ENCODE measurements at regions not wholly inside any gene's neighbourhood (a gene's known extent, or its start where the extent isn't known, plus 50 kb on each side); places are given as distances from the start of the nearest gene placed in this dataset.

GRCh38 chr10:113447278-113447677 is 105.6 kb upstream of the HABP2 start:
- WGBS (ENCODE audit: insufficient coverage) = no CpG with 5 or more reads among the region's 1 CpG

DNA sequence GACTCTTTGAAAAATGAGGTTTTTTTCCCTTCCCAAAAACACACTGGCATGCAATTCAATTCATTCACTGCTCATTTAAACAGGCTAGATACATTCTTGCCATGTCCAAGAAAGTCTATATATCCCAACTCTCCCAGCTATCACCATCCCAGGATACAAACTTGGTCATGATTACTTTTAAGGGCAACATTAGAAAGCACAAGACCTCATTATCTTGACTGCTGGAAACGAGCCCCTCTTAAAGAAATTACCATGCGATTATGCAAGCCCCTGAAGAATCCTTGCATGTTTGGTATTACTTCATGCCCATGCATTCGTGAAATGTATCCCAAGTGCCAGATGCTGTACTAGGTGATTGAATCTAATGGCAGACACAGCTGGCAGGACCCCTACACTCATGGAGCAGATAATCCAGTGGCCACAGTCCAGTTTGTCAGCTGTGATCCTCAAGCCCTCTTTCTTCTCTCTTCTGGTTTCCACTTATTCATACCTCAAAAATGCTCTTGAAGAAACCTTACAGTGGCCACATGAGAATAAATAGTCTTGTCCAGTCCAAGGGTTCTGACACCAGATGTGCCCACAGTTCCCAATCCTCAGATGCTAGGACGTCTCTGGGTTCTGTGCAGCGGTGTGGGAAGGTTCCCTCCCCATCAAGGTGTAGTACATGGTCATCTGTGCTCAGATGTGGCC is 103.7 kb upstream of the HABP2 start:
- no peak for DNase-seq
- 100% methylated on average over 5 of the region's 5 CpGs for WGBS (ENCODE audit: insufficient coverage)
- Histone ChIP-seq H3K27me3 (replicated peaks in 2 of 5; ENCODE audit: control insufficient read depth in 4 of 5, insufficient read depth in 5 of 5, low read length in 4 of 5) (peaks cover 0 to 6% (median 0%) of the 10 kb centered on the region in 5 experiments), H3K4me3 (ENCODE audit: control insufficient read depth in 1 of 7, extremely low read depth in 1 of 7, insufficient read depth in 4 of 7, low read depth in 2 of 7, low read length in 6 of 7) (no peak overlapping the region), H3K36me3 (ENCODE audit: control insufficient read depth in 4 of 4, insufficient read depth in 4 of 4, low read length in 3 of 4) (no peaks in the 10 kb centered on the region), H3K9me3 (ENCODE audit: control extremely low read depth in 1 of 5, control insufficient read depth in 4 of 5, insufficient read depth in 2 of 5, low read depth in 1 of 5, low read length in 4 of 5) (no peaks in the 10 kb centered on the region), H3K4me1 (ENCODE audit: control extremely low read depth in 1 of 4, control insufficient read depth in 4 of 4, insufficient read depth in 4 of 4, low read length in 3 of 4) (no peaks in the 10 kb centered on the region), H3K27ac (ENCODE audit: insufficient read depth in 1 of 2, low read depth in 1 of 2, low read length in 2 of 2, poor library complexity in 1 of 2, severe bottlenecking in 2 of 2) (no peak overlapping the region)
- ChIA-PET POLR2A (no interaction called here), CTCF (no interaction called here)

More at GRCh38 chr10:113447278-113447677, 105.6 kb upstream of the HABP2 start:
- no peaks in the 10 kb centered on the region for H3K4me1 ChIP-seq (ENCODE audit: control extremely low read depth in 1 of 4, control insufficient read depth in 4 of 4, insufficient read depth in 4 of 4, low read length in 3 of 4)
- H3K27me3 ChIP-seq (replicated peaks in 2 of 5; ENCODE audit: control insufficient read depth in 4 of 5, insufficient read depth in 5 of 5, low read length in 4 of 5) = peaks cover 0 to 6% (median 0%) of the 10 kb centered on the region in 5 experiments
- no peak overlapping the region for H3K4me3 ChIP-seq (ENCODE audit: control insufficient read depth in 1 of 7, extremely low read depth in 1 of 7, insufficient read depth in 4 of 7, low read depth in 2 of 7, low read length in 6 of 7)
- CTCF ChIA-PET = interaction anchor here (0.8 kb wide), 1 partner anchor 11 kb away, joined by 5 read pairs; no protein-coding TSS in a partner anchor
- DNase-seq = no peak
- H3K36me3 ChIP-seq (ENCODE audit: control insufficient read depth in 4 of 4, insufficient read depth in 4 of 4, low read length in 3 of 4) = no peaks in the 10 kb centered on the region
- no peak overlapping the region for H3K27ac ChIP-seq (ENCODE audit: insufficient read depth in 1 of 2, low read depth in 1 of 2, low read length in 2 of 2, poor library complexity in 1 of 2, severe bottlenecking in 2 of 2)
- POLR2A ChIA-PET = no interaction called here
- no peaks in the 10 kb centered on the region for H3K9me3 ChIP-seq (ENCODE audit: control extremely low read depth in 1 of 5, control insufficient read depth in 4 of 5, insufficient read depth in 2 of 5, low read depth in 1 of 5, low read length in 4 of 5)

DNA sequence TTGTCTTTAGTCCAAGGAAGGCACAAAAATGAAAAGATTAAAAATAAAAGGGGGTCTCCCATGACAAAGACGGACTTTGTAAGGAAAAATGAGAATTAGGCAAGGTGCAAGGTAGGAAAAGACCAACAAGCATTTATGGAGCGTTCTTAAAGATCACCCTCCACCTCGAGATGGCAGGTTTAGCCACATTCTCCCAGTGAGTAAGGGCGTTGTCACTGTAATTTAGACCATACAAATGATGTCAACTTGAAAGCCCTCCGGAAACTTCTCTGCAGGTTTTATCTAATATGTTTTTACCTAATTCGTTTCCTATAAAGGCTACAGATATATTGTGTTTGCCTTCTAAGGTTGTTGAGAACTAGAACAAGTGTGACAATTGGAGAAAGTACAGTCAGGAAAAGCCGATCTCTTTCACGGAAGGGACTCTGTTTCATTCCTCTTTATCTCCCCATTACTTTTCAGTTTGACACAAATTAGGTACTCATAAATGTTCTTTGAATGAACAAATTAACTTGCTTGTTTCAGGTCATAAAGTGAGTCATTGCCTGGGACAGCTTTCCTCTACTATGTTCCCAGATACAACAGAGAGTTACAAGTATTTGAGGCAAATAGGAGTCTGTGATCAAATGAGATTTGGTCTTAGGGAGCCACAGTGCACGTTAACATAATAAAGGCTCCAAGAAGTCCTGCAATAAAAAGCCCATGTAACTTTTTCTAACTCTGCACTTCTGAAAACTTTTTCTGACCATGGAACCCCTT is 102.6 kb upstream of the HABP2 start:
- Histone ChIP-seq H3K36me3 (ENCODE audit: control insufficient read depth in 4 of 4, insufficient read depth in 4 of 4, low read length in 3 of 4) (no peaks in the 10 kb centered on the region), H3K9me3 (ENCODE audit: control extremely low read depth in 1 of 5, control insufficient read depth in 4 of 5, insufficient read depth in 2 of 5, low read depth in 1 of 5, low read length in 4 of 5) (no peaks in the 10 kb centered on the region), H3K27ac (ENCODE audit: insufficient read depth in 1 of 2, low read depth in 1 of 2, low read length in 2 of 2, poor library complexity in 1 of 2, severe bottlenecking in 2 of 2) (no peak overlapping the region), H3K4me1 (ENCODE audit: control extremely low read depth in 1 of 4, control insufficient read depth in 4 of 4, insufficient read depth in 4 of 4, low read length in 3 of 4) (no peaks in the 10 kb centered on the region), H3K27me3 (replicated peaks in 2 of 5; ENCODE audit: control insufficient read depth in 4 of 5, insufficient read depth in 5 of 5, low read length in 4 of 5) (peaks cover 0 to 6% (median 0%) of the 10 kb centered on the region in 5 experiments), H3K4me3 (ENCODE audit: control insufficient read depth in 1 of 7, extremely low read depth in 1 of 7, insufficient read depth in 4 of 7, low read depth in 2 of 7, low read length in 6 of 7) (no peak overlapping the region)
- ChIA-PET CTCF (no interaction called here), POLR2A (no interaction called here)
- DNase-seq = no peak
- 94% methylated on average over 7 of the region's 9 CpGs for WGBS (ENCODE audit: insufficient coverage)

DNA sequence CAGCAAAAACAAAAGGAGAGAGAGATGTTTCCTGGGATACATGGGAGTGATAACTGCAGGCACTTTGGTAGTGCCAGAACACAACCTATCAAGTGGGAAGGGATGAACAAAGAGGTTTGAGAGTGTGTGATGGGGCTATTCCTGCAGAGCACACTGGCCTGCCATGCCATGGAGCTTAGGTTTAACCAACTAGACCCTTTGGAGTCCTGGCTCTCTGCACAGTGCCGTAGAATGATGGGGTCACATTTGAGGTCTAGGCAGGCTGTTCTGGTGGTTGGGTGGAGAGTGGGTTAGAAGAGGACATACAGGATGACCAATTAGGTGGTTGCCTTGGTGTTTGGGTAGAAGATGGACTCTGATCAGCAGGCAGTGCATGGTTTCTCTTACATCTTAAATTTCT is 101.9 kb upstream of the HABP2 start:
- no peaks in the 10 kb centered on the region for H3K9me3 ChIP-seq (ENCODE audit: control extremely low read depth in 1 of 5, control insufficient read depth in 4 of 5, insufficient read depth in 2 of 5, low read depth in 1 of 5, low read length in 4 of 5)
- H3K27me3 ChIP-seq (replicated peaks in 2 of 5; ENCODE audit: control insufficient read depth in 4 of 5, insufficient read depth in 5 of 5, low read length in 4 of 5) = peaks cover 0 to 6% (median 0%) of the 10 kb centered on the region in 5 experiments
- no peaks in the 10 kb centered on the region for H3K36me3 ChIP-seq (ENCODE audit: control insufficient read depth in 4 of 4, insufficient read depth in 4 of 4, low read length in 3 of 4)
- H3K4me1 ChIP-seq (ENCODE audit: control extremely low read depth in 1 of 4, control insufficient read depth in 4 of 4, insufficient read depth in 4 of 4, low read length in 3 of 4) = no peaks in the 10 kb centered on the region
- ChIA-PET CTCF (no interaction called here), POLR2A (no interaction called here)
- no peak overlapping the region for H3K27ac ChIP-seq (ENCODE audit: insufficient read depth in 1 of 2, low read depth in 1 of 2, low read length in 2 of 2, poor library complexity in 1 of 2, severe bottlenecking in 2 of 2)
- 100% methylated on average over 1 of the region's 1 CpG for WGBS (ENCODE audit: insufficient coverage)
- no peak for DNase-seq
- no peak overlapping the region for H3K4me3 ChIP-seq (ENCODE audit: control insufficient read depth in 1 of 7, extremely low read depth in 1 of 7, insufficient read depth in 4 of 7, low read depth in 2 of 7, low read length in 6 of 7)

DNA sequence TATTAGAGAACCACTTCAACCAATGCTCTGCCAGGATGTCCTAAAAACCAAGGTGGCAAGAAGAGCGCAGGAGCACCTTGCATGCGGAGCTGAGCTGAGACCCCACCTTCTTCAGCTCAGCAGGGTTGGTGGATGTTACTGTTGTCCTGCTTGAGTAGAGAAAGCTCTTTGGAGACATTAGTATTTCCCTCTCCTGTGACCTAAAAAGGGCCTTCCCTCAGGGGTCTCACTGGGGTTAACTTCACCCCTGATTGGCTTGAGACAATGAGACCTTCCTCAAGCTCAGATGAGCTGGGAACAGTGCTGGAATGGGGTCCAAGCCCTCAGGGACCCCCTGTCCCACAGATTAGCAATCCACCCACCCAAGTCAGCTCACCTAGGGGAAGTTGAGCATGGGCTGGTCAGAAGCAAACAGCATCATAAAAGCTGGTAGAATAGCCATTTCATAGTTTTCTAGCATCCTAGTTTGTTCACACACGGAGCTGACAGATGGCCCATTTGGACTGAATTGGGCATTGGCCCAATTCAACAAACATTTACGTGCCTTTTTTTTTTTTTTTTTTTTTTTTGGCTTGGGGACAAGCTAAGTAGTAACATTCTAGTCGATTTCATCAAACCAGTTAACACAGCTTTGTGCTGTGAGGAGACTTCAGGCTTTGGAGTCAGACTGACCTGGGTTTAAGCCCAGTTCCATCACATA is 100.6 kb upstream of the HABP2 start:
- ChIA-PET CTCF (interaction anchor here (0.6 to 2.2 kb wide), 7 partner anchors 9 to 978 kb away, joined by 3 to 10 read pairs (median 4); no protein-coding TSS in a partner anchor), POLR2A (no interaction called here)
- no peaks in the 10 kb centered on the region for H3K9me3 ChIP-seq (ENCODE audit: control extremely low read depth in 1 of 5, control insufficient read depth in 4 of 5, insufficient read depth in 2 of 5, low read depth in 1 of 5, low read length in 4 of 5)
- no peaks in the 10 kb centered on the region for H3K36me3 ChIP-seq (ENCODE audit: control insufficient read depth in 4 of 4, insufficient read depth in 4 of 4, low read length in 3 of 4)
- no peak overlapping the region for H3K27ac ChIP-seq (ENCODE audit: insufficient read depth in 1 of 2, low read depth in 1 of 2, low read length in 2 of 2, poor library complexity in 1 of 2, severe bottlenecking in 2 of 2)
- no peaks in the 10 kb centered on the region for H3K4me1 ChIP-seq (ENCODE audit: control extremely low read depth in 1 of 4, control insufficient read depth in 4 of 4, insufficient read depth in 4 of 4, low read length in 3 of 4)
- DNase-seq = no peak
- no peak overlapping the region for H3K4me3 ChIP-seq (ENCODE audit: control insufficient read depth in 1 of 7, extremely low read depth in 1 of 7, insufficient read depth in 4 of 7, low read depth in 2 of 7, low read length in 6 of 7)
- peaks cover 0 to 6% (median 0%) of the 10 kb centered on the region in 5 experiments for H3K27me3 ChIP-seq (replicated peaks in 2 of 5; ENCODE audit: control insufficient read depth in 4 of 5, insufficient read depth in 5 of 5, low read length in 4 of 5)
- WGBS (ENCODE audit: insufficient coverage) = 92% methylated on average over 4 of the region's 5 CpGs

- CTCF ChIA-PET = interaction anchor here (0.6 to 2.2 kb wide), 8 partner anchors 10 to 959 kb away, joined by 3 to 10 read pairs (median 3); no protein-coding TSS in a partner anchor
- H3K4me3 ChIP-seq (ENCODE audit: control insufficient read depth in 1 of 7, extremely low read depth in 1 of 7, insufficient read depth in 4 of 7, low read depth in 2 of 7, low read length in 6 of 7) = no peak overlapping the region
- peaks cover 0 to 6% (median 0%) of the 10 kb centered on the region in 5 experiments for H3K27me3 ChIP-seq (replicated peaks in 2 of 5; ENCODE audit: control insufficient read depth in 4 of 5, insufficient read depth in 5 of 5, low read length in 4 of 5)
- no peak overlapping the region for H3K27ac ChIP-seq (ENCODE audit: insufficient read depth in 1 of 2, low read depth in 1 of 2, low read length in 2 of 2, poor library complexity in 1 of 2, severe bottlenecking in 2 of 2)
- H3K9me3 ChIP-seq (ENCODE audit: control extremely low read depth in 1 of 5, control insufficient read depth in 4 of 5, insufficient read depth in 2 of 5, low read depth in 1 of 5, low read length in 4 of 5) = no peaks in the 10 kb centered on the region
- no peak for DNase-seq
- H3K36me3 ChIP-seq (ENCODE audit: control insufficient read depth in 4 of 4, insufficient read depth in 4 of 4, low read length in 3 of 4) = no peaks in the 10 kb centered on the region
- H3K4me1 ChIP-seq (ENCODE audit: control extremely low read depth in 1 of 4, control insufficient read depth in 4 of 4, insufficient read depth in 4 of 4, low read length in 3 of 4) = no peaks in the 10 kb centered on the region
- WGBS (ENCODE audit: insufficient coverage) = 100% methylated on average over 5 of the region's 6 CpGs
- POLR2A ChIA-PET = no interaction called here
Measured at GRCh38 chr10:113453351-113453750, 99.5 kb upstream of the HABP2 start.
